T-helper 2 cell treated with Interferon-gamma antibody and Interleukin-4, amounts not matched to agents 100 ng/mL and 5 ng/mL, for 36 hours (primary cell): ENCODE measurements at regions not wholly inside any gene's neighbourhood (a gene's known extent, or its start where the extent isn't known, plus 50 kb on each side); places are given as distances from the start of the nearest gene placed in this dataset.
"Not testable (repeated sequence)": the region's sequence is repeated elsewhere in the genome, so short reads cannot be mapped to it uniquely, and the experiment has no call there.

Experiments used
- intact Hi-C: fragments of 100-400 bp; cut with micrococcal nuclease; formaldehyde crosslinking; loops from one replicate; pipeline ENCODE4 v1.15.1; 2023

DNA sequence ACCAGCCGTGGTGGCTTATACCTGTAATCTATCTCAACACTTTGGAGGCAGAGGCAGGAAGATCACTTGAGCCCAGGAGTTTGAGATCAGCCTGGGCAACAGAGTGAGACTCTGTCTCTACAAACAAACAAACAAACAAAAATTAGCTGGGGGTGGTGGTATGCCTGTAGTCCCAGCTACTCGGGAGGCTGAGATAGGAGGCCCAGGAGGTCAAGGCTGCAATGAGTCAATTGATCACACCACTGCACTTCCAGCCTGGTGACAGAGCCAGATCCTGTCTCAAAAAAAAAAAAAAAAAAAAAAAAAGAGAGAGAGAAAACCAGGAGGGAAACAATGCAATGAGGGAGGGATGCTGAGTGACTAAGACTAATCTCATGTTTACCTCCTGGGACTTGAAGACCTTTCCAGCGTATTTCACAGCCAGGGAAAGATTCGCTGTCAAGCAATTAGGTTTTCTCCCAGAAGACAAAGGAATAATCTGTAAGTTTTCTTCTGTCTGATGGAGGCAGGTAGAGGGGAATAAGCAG is 51.1 kb upstream of the MIER3 start:
- intact Hi-C loops, result no loop called here

DNA sequence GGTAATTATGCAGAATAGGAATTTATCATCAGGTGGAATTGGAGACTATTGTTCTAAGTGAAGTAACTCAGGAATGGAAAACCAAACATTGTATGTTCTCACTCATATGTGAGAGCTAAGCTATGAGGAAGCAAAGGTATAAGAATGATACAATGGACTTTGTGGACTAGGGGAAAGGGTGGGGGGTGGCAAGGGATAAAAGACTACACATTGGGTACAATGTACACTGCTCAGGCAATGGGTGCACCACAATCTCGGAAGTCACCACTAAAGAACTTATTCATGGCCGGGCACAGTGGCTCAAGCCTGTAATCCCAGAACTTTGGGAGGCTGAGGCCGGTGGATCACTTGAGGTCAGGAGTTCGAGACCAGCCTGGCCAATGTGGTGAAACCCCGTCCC is 51.6 kb upstream of the MIER3 start:
- intact Hi-C loops, result not testable (repeated sequence)

DNA sequence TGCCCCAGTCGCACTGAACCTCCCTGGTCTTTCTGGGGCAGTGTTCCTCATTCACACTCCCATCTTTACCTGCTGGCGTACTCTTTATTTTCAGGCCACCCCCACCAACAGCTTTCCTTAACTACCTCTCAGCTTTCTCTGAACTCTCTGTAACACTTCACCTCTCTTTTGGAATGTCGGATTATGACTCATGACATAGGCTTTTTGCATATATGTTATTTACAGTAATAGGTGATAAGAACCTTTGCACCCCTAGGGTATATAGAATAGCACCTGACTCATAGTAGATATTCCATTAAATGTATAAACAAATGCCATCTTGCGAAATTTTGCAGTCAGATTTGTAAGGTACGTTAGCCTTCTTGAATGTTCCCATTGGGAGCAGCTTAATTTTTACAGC is 52.9 kb upstream of the MIER3 start:
- intact Hi-C loops, result no loop called here

DNA sequence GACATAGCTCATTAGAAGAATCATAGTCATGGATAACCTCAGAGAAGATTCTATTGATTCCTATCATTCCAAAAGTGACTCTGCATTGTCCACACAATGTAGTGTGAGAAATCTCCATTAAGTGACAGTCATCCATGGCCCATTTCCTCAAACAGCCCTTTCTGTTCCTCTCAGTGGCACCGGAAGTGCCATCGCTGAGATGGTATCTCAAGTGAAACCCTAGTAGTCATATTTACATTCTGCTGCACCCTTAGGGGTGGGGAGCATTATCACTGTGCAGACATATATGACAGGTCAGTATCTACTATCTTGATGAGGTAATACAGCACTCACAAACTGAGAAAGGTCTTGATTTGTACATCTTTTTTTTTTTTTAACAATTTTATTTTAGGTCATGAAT is 55.4 kb upstream of the MIER3 start:
- intact Hi-C loops, result no loop called here

DNA sequence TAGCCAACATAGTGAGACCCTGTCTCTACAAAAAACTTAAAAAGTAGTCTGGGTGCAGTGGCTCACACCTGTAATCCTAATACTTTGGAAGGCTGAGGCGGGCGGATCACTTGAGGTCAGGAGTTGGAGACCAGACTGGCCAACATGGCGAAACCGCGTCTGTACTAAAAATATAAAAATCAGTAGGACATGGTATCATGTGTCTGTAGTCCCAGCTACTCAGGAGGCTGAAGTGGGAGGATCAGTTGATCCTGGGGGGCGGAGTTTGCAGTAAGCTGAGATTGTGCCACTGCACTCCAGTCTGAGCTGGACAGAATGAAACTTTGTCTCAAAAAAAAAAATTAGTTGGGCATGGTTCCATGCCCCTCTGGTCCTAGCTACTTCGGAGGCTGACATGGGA is 57.9 kb upstream of the MIER3 start:
- intact Hi-C loops, result no loop called here

DNA sequence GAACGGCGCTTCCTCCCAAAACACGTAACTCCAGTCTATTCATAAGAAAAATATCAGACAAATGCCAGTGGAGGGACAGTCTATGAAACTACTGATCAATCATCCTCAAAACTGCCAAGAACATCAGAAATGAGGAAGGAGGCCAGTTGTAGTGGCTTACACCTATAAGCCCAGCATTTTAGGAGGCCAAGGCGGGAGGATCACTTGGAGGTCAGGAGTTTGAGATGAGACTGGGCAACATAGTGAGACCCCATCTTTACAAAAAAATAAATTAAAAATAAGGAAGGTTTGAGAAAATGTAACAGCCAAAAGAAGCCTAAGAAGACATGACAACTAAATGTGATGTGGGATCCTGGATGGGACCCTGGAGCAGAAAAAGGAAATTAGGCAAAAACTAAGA is 58.9 kb upstream of the MIER3 start:
- intact Hi-C loops, result no loop called here

DNA sequence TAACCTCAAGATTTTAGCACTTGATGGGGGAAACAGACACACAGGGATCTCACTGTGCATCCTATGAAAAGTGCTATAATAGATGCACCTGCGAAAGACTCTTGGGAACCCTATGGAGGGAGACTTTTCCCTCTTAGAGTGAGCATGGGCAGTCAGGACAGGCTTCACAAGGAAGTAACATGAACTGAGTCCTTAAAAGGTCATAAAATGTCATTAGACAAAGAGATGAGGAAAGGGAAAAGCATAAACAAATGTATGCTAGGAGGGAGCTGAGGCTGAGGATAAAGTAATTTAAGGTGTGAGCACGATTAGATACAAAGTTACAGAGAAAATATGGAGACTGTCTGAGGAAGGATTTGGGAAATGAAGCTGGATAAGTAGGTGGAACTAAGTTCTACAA is 60.6 kb upstream of the MIER3 start:
- intact Hi-C loops, result no loop called here

DNA sequence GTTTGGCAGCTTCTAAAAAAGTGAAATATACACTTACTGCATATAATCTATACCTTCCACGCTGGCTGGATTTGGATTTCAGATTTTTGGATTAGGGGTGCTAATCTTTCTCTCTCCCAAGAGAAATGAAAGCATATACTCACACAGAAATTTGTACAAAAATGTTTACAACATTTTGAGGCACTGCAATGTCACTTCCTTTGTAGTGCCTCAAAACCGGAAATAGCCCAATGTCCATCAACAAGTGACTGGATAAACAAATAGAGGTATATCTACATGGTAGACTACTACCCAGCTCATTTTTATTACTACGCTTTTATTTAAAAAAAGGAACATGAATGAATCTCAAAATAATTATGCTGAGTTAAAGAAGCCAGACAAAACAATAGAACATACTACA is 74.0 kb upstream of the MIER3 start:
- intact Hi-C loops, result no loop called here

DNA sequence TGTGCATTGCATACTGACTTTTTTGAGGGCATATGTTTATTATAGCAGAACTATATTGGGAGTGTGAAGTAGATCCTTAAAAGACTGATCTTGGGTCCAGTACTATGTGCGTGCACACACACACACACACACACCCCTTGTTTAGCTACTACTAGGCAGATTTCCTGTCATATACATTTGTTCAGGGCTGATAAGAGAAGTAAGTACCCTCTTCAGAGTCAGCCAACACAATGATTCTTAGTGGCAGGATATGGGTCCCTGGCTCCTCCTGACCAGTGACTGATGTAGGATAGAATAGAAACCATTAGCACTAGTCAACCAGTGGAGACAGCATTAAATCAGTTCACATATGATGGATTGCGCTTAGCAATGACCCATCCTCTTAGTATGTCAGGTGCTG is 76.2 kb upstream of the MIER3 start:
- intact Hi-C loops, result no loop called here

DNA sequence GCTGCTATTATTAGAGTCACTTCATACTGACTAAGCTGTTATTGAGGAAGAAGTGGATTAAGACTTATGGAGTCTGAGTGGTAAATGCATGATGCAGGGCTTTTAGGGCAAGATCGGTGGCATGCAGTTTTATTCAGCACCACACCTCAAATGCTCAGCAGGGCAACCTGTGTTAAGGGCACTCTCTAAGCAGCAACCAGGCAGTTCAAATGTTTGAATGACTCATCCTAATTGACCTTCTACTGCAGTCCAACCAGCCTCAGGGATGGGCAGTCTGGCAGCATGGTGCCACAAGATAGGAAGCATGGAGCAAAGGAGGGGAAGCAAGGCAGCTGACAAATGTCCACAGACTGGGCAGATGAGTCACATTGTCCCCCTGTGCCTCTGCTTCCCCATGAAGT is 80.2 kb upstream of the MIER3 start:
- intact Hi-C loops, result no loop called here

DNA sequence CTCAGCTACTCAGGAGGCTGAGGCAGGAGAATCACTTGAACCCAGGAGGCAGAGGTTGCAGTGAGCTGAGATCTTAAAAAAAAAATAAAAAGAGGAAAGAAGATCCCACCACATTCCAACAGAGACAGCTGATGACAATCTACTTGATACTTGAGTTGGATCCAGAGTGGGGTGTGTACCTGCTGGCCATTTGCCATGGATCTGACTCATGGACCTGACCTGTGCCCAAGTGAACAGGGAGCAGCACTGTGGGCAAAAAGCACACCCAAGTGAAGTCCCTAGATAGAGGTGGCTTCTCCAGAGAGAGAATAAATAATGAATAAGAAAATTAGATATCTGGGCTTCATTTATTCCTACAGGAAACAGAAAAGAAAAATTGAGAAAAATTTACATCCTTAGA is 81.2 kb upstream of the MIER3 start:
- intact Hi-C loops, result no loop called here

DNA sequence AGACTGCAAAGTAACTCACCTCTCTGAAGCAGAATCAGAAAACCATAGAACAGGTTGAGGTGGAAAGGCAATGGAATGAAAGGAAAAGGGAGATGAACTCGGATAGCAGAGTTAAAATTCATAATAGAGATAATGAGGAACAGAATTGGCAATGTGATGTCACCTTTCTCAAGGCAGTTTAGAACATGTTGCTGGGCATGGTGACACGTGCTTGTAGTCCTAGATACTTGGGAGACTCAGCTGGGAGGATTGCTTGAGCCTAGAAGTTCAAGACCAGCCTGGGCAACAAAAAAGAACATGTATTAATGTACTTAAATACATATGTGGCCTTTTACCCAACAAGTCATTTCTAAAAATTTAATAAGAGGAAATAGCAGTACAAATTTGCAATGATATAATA is 81.6 kb upstream of the MIER3 start:
- intact Hi-C loops, result no loop called here

DNA sequence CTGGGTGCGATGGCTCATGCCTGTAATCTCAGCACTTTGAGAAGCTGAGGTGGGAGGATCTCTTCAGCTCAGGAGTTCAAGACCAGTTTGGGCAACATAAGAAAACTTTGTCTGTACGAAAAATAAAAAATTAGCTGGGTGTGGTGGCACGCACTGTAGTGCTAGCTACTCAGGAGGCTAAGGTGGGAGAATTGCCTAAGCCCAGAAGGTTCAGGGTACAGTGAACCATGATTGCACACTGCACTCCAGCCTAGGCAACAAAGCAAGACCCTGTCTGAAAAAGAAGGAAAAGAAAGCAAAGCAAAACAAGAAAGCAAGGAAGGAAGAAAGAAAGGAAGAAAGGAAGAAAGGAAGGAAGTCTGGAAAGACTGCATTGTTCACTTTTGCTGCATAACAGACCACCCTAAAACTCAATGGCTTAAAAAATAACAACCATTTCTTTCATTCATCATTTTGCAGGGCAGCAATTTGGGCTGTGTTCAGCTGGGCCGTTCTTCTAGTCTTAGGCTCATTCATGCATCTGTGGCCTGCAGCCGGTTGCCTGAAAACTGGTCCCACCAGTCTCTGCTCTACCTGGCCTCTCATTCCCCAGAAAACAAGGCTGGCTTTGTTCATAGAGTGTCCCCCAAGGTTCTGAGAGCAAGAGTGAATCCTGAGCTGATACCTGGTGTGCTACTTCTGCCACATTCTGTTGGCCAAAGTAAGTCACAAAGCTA is 82.4 kb upstream of the MIER3 start:
- intact Hi-C loops, result no loop called here

DNA sequence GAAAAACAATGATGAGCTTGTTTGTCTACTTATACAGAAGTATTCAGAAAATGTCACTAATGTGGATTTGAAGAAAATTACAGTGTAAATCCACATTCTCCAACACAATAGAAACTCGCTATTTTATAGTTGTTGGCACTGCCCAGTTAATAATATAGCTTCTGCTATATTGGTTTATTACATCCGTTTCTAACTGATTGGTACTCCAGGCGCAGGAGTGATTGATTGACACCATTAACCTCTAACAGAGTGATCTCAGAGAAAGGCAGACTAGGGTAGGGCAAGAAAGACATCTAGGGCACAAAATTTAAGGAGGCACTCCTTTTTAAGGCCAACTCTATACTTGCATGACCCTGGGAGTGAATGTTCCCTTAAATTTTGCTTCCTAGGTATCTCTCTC is 84.0 kb upstream of the MIER3 start:
- intact Hi-C loops, result no loop called here

DNA sequence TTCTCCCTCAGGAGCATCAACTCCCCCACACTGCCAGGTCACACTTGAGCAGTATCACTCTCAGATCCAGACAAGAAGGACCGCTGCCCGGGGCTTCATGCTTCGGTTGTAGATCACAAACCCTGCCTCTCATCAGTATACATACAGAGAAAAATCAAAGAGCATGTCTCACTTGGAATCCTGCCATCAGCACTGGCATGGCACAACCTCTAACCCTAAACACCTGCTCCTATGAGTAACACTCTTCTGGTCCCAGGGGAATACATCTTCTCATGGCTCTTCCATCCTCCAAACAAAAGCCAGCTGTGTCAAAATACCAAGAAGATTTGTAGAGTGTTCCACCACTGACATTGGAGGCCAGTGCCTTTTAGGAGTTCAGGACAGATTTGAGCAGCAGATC is 84.8 kb upstream of the MIER3 start:
- intact Hi-C loops, result no loop called here

DNA sequence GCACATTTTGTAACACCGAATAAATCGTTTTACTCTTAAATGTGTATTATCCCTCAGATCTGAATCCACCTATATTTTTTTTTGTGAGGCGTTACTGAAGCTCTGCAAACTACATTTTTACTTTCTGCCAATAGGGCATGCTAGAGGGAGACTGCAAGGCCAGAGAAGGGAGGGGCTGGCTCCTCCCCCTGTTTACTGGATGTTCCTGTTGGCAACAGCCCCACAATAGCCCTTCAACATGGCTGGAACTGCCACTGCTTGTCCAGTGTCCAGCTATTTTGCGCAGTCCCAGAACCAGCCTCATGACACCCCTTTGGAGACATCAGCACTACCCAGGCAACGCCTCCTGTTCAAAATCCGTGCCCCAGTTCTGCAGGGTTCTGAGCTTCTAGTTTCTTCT is 85.4 kb upstream of the MIER3 start:
- intact Hi-C loops, result no loop called here

DNA sequence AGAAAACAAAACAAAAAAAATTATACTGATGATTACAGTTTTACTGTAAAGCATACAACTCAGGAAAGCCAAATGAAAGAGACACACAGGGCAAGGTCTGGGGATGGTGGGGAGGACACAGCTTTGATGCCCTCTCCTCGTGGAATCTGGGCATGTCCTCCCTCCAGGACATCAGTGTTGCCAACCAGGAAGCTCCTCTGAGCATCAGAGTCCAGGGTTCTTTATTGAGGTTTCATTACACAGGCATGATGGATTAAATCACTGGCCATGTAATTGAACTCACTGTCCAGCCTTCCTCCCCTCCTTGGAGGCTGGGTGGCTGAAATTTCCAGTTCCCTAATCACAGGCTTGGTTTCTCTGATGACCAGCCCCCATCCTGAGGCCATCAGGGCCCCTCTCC is 89.6 kb upstream of the MIER3 start:
- intact Hi-C loops, result loop anchor here (2.0 kb wide), 1 partner anchor 49 kb away; no protein-coding TSS in a partner anchor

DNA sequence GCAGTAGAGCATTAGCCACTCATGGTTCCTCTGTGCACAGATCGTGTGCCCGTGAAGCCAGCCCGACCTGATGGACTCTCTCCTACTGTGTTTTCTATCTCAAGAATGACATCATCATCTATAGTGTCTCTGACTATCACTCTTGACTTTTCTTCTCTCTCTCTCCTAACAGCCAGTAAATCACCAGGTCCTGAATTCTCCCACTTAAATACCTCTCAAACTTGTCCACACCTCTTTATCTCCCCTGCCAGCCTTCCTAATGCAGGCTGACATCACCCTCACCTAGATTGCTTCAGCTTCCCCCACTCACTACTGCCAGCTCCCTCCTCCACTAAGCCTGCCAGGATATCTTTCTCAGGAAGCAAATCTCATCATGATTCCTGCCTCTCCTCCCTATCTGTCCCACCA is 90.6 kb upstream of the MIER3 start:
- intact Hi-C loops, result no loop called here

DNA sequence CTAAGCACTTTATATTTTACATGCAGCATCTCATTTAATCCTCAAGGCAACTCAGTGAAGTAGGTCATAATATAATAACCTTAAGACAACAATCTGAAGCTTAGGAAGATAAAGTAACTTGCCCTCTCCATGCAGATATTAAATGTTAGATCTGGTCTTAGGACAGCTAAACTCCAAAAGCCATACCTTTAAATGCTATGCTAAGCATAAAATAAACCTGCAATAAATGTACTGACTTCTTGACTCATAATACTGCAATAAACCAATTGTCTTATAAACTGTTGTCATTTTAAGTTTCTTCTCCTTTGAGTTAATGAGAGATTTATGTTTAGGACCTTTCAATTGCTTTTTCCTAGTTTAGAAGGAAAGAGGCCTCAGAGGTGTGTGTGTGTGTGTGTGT is 102.2 kb upstream of the MIER3 start:
- intact Hi-C loops, result no loop called here

DNA sequence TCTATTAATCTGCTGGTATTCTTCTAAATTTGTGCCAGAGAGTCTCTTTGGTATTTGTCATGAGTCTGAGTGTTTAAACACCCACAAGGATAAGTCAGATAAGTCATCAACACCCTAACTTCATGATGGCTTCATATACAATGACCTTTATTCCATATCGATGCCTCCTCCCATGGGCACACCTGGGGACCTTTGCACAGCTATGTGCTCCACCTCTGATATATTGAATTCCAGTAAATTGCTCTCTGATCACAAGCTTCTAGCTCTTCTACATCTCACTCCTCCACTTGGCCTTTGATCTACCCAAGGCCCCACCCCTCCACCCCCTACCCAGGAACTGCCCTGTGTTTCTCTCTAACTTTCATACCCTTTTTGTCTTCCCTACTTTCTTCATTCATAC is 102.7 kb upstream of the MIER3 start:
- intact Hi-C loops, result no loop called here

DNA sequence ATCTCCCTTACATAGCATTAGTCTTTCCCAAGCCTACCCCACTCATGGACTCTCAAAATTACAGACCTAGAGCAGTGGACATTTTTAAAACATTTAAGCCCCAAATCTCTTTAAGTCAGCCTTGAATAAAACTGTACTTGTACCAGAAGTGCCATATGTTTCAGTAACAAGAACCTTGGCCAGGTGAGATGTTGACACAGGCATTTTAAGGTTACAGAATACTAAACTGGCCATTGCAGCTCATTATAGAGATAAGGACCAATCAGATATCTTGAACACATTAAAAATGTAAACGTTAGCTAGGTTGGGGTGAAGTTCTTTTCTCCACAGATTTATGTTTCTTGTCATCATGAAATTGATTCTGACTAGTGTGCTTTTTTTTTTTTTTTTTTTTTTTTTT is 103.8 kb upstream of the MIER3 start:
- intact Hi-C loops, result no loop called here

DNA sequence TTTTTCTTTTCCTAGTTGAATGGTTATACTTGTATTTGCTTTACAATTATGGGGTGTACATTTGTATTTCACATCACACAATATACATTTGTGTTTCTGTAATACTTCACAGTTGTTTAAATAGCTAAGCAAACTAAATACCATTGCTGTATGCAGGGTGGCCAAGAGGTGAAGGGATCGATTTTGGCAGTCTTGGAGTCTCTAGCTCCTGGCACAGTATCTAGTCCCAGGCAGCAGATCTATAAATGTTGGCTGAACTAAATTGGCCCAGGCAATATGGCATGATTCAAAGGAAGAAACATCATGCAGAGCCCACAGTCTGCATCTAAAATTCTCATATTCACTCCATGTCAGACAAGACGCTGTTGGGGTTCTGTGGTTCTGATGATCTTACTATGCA is 110.1 kb upstream of the GPBP1 start:
- intact Hi-C loops, result no loop called here

DNA sequence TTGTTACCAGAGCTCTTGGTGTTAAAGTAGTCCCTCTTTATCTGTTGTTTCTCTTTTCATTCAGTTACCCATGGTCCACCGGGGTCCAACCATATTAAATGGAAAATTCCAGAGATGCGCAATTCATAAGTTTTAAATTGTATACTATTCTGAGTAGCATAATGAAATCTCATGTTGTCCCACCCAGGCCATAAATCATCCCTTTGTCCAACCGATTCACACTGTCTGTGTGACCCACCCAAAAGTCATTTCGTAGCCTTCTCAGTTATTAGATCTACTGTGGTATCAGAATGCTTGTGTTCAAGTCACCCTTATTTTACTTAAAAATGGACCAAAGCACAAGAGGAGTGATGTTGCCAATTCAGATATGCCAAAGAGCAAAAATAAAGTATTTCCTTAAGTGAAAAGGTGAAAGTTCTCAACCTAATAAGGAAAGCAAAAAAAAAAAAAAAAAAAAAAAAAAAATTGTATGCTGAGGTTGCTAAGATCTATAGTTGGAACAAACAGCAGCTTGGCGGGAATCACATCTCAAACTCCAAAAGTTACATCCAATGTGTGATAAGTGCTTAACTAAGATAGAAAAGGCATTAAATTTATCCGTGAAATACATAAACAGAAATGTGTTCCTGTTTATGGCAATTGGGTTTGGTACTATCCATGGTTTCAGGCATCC is 106.8 kb upstream of the GPBP1 start:
- intact Hi-C loops, result no loop called here
